ENCODE measurements at regions not wholly inside any gene's neighbourhood (a gene's known extent, or its start where the extent isn't known, plus 50 kb on each side); places are given as distances from the start of the nearest gene placed in this dataset.

- TF ChIP-seq CTCF (IDR thresholded peaks at IDR 0.05): no peak
- Histone ChIP-seq H3K36me3 (no peaks in the 10 kb centered on the region), H3K4me1 (ENCODE audit: control insufficient read depth in 1 of 2, insufficient read depth in 1 of 2, low read depth in 1 of 2, low read length in 1 of 2) (no peaks in the 10 kb centered on the region), H3K27me3 (no peaks in the 10 kb centered on the region), H3K9me3 (no peaks in the 10 kb centered on the region), H3K4me3 (ENCODE audit: low read depth in 1 of 2, low read length in 1 of 2) (no peak overlapping the region), H3K27ac (no peak overlapping the region)
Measured at GRCh38 chr10:128614802-128615553, 488.8 kb upstream of the MKI67 start.

GRCh38 chr10:128617532-128617931 is 491.3 kb upstream of the MKI67 start:
- H3K4me1 ChIP-seq (ENCODE audit: control insufficient read depth in 1 of 2, insufficient read depth in 1 of 2, low read depth in 1 of 2, low read length in 1 of 2): no peaks in the 10 kb centered on the region
- no peak for TF ChIP-seq CTCF (IDR thresholded peaks at IDR 0.05)
- H3K27ac ChIP-seq: no peak overlapping the region
- no peaks in the 10 kb centered on the region for H3K9me3 ChIP-seq
- no peaks in the 10 kb centered on the region for H3K36me3 ChIP-seq
- H3K27me3 ChIP-seq: no peaks in the 10 kb centered on the region
- H3K4me3 ChIP-seq (ENCODE audit: low read depth in 1 of 2, low read length in 1 of 2): no peak overlapping the region

GRCh38 chr10:128622706-128623105 is 496.5 kb upstream of the MKI67 start:
- H3K4me3 ChIP-seq (ENCODE audit: low read depth in 1 of 2, low read length in 1 of 2): no peak overlapping the region
- H3K9me3 ChIP-seq: no peaks in the 10 kb centered on the region
- H3K27me3 ChIP-seq: no peaks in the 10 kb centered on the region
- no peaks in the 10 kb centered on the region for H3K4me1 ChIP-seq (ENCODE audit: control insufficient read depth in 1 of 2, insufficient read depth in 1 of 2, low read depth in 1 of 2, low read length in 1 of 2)
- no peaks in the 10 kb centered on the region for H3K36me3 ChIP-seq
- H3K27ac ChIP-seq: no peak overlapping the region
- no peak for TF ChIP-seq CTCF (IDR thresholded peaks at IDR 0.05)

- no peak for TF ChIP-seq CTCF (IDR thresholded peaks at IDR 0.05)
- Histone ChIP-seq H3K9me3 (no peaks in the 10 kb centered on the region), H3K4me3 (ENCODE audit: low read depth in 1 of 2, low read length in 1 of 2) (no peak overlapping the region), H3K27ac (no peak overlapping the region), H3K4me1 (ENCODE audit: control insufficient read depth in 1 of 2, insufficient read depth in 1 of 2, low read depth in 1 of 2, low read length in 1 of 2) (no peaks in the 10 kb centered on the region), H3K27me3 (no peaks in the 10 kb centered on the region), H3K36me3 (no peaks in the 10 kb centered on the region)
Measured at GRCh38 chr10:128623776-128624175, 497.6 kb upstream of the MKI67 start.

GRCh38 chr10:128624656-128625530 is 498.7 kb upstream of the MKI67 start:
- no peak overlapping the region for H3K27ac ChIP-seq
- no peak for TF ChIP-seq CTCF (IDR thresholded peaks at IDR 0.05)
- H3K36me3 ChIP-seq: no peaks in the 10 kb centered on the region
- H3K4me1 ChIP-seq (ENCODE audit: control insufficient read depth in 1 of 2, insufficient read depth in 1 of 2, low read depth in 1 of 2, low read length in 1 of 2): no peaks in the 10 kb centered on the region
- H3K9me3 ChIP-seq: no peaks in the 10 kb centered on the region
- no peaks in the 10 kb centered on the region for H3K27me3 ChIP-seq
- H3K4me3 ChIP-seq (ENCODE audit: low read depth in 1 of 2, low read length in 1 of 2): no peak overlapping the region
